GM19351 (cell line): ENCODE measurements at regions not wholly inside any gene's neighbourhood (a gene's known extent, or its start where the extent isn't known, plus 50 kb on each side); places are given as distances from the start of the nearest gene placed in this dataset.
"Not testable (repeated sequence)": the region's sequence is repeated elsewhere in the genome, so short reads cannot be mapped to it uniquely, and the experiment has no call there.

Experiments
- ATAC-seq: cut with Tn5 transposase; IDR thresholded peaks from one replicate; pipeline ENCODE4 v1.9.1; 2021; ENCODE audit warnings: mild to moderate bottlenecking, moderate library complexity; ENCODE audit not compliant: unreplicated experiment

DNA sequence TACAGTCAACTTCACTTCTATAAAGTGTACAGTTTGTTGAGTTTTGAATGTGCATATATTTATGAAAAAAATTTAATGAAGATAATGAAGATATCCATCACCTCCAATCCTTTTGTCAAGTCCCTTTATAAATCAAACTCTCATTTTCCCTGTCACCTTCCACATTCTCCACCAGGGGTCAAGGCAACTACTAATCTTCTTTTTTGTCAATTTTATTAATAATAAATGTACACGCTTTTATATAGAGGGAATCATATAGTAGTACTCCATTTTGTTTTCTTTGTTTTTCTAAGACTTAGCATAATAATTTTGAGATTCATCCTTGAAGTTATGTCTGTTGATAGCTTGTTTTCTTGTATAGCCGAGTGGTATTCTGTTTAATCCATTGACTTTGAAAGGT lies 1594.2 kb upstream of the PRMT6 start:
- no peak for ATAC-seq

DNA sequence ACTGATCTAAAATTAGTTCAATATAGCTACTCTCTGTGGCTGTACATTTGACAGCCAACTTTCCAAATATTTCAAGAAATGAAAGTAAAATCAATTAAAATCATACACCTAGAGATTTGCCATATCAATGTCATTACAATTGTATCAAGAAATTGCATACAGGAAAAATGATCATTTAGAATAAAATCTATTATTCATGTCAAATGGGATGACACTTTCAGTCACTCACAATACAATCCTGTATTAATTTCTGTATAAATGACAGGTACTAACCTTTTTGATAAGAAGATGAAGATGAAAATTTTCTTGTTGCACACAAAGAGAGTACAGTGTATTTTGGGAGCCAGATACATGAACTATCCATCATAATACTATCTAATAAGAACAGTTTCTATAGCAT lies 1588.9 kb upstream of the PRMT6 start:
- ATAC-seq = no peak

GRCh38 chr1:105470541-105470940 lies 1585.9 kb upstream of the PRMT6 start:
- not testable (repeated sequence) for ATAC-seq

DNA sequence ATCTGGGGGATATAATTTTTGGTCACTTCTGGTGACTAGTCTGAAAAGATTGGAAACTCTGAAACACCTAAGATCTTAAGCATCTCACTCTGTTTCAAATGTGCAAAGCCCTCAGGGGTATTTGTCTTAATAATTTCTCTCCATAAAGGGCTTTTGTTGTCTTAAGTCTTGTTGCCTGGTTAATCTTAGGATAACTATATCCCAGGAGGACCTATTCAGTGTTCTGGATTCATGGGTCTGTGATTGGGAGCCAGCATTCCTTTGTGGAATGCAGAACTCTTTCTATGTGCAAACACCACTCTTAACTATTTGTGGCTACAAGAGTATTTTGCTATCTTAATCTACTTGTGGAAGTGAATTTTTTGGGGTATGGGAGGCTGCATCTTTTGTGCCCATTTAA lies 1573.0 kb upstream of the PRMT6 start:
- no peak for ATAC-seq

GRCh38 chr1:105485207-105485606 lies 1571.3 kb upstream of the PRMT6 start:
- ATAC-seq = no peak

- ATAC-seq = no peak
These were observed 1563.6 kb upstream of the PRMT6 start for GRCh38 chr1:105492921-105493320.

DNA sequence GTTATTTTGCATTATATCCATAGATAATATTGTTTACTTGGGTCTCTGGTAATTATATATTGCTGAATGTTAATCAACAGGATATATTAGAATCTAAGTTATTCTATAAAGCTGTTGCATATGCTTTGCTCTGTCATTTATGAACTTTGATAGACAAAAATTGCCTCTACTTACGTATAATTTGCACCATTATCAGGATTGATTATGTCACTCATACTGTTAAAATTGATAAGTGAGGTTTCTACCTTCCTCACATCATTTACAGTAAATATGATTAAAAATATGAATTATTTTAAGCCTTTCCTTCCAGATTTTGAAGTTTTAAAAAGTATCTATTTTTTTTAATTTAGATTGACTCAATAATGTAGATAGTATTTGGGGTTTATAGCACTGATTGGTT lies 1540.4 kb upstream of the PRMT6 start:
- no peak for ATAC-seq

- no peak for ATAC-seq
These were observed 1522.5 kb upstream of the PRMT6 start for GRCh38 chr1:105533996-105534395.

- no peak for ATAC-seq
These were observed 1512.0 kb upstream of the PRMT6 start for GRCh38 chr1:105544475-105544874.

GRCh38 chr1:105556266-105556665 lies 1500.2 kb upstream of the PRMT6 start:
- ATAC-seq = no peak

- no peak for ATAC-seq
These were observed 1498.5 kb upstream of the PRMT6 start for GRCh38 chr1:105558023-105558422.

DNA sequence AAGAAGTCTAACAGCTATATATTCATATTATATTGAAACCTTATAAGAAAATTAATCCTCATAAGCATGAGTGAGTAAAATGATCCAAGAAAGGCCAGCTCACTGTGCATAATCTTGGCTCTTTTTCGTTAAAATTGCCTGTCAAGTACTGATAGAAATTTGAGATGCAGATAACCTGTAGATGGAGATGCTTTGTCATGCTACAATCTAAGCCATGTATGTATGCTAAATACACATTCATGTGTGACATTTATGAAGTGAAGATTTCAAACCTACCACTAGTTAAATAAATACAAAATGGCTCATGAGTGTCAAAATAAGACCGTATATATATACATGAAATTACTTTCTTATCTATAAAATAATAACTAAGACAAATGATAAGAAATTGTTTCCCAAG lies 1491.5 kb upstream of the PRMT6 start:
- no peak for ATAC-seq

DNA sequence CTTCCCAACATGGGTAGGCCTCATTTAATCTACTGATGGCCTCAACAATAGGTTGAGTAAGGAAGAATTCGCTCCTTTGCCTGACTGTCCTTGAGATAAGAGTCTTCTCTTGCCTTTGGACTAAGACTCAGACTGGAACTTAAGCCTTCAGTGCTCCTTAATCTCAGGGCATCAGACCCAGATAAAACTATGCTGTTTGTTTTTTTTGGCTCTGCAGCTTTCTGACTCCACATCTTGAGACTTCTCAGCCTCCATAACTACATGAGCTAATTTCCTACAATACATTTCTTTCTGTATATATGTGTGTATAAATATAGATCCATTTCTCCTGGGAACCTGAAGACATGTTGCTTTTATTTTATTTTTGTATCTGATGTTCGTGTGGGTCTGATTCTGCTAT lies 1470.7 kb upstream of the PRMT6 start:
- no peak for ATAC-seq

DNA sequence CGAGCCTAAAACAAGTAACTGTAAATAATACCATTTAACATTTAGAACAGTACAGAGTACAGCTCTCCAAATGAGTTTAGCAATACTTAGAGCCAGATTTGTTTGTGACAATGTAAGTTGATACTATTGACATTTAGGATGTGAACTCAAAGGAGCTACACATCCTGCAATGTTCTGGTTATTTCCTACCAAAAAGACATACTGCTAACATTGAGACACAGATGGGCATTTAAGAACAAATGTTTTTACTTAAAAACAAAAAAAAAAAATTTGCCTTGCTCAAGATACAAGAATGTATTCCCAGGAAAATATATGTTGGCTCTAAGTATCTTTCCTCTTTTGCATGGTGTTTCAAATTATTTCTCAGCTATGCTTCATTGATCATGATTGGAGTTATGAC lies 1464.8 kb upstream of the PRMT6 start:
- no peak for ATAC-seq

GRCh38 chr1:105608713-105609112 lies 1447.8 kb upstream of the PRMT6 start:
- ATAC-seq = no peak

- no peak for ATAC-seq
These were observed 1430.0 kb upstream of the PRMT6 start for GRCh38 chr1:105626276-105626987.

DNA sequence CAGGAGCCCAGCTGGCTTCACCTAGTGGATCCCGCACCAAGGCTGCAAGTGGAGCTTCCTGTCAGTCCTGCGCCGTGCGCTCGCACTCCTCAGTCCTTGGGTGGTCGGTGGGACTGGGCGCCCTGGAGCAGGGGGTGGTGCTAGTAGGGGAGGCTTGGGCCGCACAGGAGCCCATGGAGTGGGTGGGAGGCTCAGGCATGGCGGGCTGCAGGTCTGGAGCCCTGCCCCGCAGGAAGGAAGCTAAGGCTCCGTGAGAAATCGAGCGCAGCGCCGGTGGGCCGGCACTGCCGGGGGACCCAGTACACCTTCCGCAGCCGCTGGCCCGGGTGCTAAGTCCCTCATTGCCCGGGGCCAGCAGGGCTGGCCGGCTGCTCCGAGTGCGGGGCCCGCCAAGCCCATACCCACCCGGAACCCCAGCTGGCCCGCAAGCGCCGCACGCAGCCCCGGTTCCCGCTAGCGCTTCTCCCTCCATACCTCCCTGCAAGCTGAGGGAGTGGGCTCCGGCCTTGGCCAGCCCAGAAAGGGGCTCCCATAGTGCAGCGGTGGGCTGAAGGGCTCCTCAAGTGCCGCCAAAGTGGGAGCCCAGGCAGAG lies 1425.2 kb upstream of the PRMT6 start:
- ATAC-seq = not testable (repeated sequence)

DNA sequence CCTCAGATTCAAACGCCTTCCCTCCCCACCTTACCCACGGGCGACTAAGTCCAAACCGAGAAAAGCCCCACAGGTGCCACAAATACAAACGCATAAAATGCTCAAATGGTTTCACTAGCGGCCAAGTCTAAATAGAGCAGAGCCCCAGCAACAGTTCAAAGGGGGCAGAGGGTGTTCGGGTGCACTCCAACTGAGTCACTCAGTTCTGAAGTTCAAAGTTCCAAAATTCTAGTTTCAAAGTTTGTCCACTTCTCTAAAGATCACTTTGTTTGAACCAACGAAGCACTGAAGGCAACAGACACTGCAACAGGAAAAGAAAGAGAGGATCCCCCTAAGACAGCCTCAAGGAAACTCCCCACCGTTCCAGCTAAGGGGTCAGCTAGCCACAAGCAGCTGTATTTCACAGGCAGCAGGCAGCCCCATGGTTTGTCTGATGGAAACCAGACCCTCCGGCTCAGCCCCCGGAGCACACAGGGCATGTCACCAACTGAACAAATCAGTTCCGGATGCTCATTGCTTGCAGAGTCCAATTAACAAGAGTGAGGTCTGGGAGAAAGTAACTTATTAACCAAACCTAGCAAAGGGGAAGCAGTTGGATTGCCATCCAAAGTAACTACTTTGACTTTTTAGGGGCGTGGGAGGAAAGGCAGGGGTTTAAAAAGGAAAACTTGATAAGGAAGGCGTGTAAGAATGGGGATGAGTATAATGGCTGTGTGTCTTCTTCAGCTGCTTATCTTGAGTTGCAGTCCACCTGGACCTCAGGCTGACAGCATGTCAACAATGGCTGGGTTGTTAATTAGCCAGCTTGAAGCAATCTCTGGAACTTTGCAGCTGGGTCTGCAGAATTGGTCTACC lies 1423.9 kb upstream of the PRMT6 start:
- no peak for ATAC-seq

GRCh38 chr1:105636052-105636451 lies 1420.4 kb upstream of the PRMT6 start:
- ATAC-seq = no peak

DNA sequence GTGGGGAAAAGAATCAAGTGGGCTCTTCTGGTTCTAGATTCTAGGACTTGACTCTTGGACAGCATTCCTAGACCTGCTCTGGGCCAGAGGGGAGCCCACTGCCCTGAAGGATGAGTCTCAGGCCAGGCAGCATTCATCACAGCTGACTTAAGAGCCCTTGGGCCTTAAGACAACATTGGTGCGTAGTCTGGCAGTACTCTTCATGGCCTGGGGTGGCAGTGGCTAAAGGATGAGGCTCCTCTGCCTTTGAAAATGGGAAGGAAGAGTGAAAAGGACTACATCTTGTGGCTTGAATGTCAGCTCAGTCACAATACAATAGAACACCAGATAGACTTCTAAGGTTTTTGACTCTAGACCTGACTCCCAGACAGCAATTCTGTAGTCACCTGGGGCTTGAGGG lies 1415.1 kb upstream of the PRMT6 start:
- no peak for ATAC-seq

DNA sequence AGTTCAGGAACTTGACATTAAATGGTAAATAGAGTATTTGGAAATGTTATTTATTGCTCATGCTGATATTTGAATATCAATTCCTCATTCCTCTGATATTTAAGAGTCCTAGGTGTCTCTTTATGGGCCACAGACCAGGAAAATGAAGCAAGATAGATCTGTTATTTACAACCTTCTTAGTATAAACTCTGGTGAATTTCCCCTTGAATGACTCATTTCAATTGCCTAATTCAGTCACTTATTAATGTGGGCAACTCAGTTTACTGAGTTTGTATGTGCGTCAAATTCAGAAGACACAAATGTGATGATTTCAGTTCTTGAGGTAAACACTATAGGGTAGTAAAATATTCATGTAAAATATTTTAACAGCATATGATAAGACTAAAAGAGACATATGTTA lies 1404.4 kb upstream of the PRMT6 start:
- ATAC-seq = no peak

GRCh38 chr1:105655032-105655431 lies 1401.4 kb upstream of the PRMT6 start:
- ATAC-seq = no peak
